SK-N-SH treated with all-trans-retinoic acid at 6 μM for 48 hours (cell line): ENCODE measurements at regions not wholly inside any gene's neighbourhood (a gene's known extent, or its start where the extent isn't known, plus 50 kb on each side); places are given as distances from the start of the nearest gene placed in this dataset.

Source experiments
- ATAC-seq: fragments of 200-7000 bp; cut with Tn5 transposase; 3 replicates; pipeline ENCODE4 v1.9.1; 2020; ENCODE audit warnings: mild to moderate bottlenecking, moderate library complexity
- ARNTL ChIP-seq: fragments of 450-650 bp; formaldehyde crosslinking; IDR thresholded peaks from 2 replicates; pipeline ENCODE4 v1.5.0; 2020; ENCODE audit warnings: low read depth, mild to moderate bottlenecking, moderate library complexity, borderline replicate concordance
- BACH2 ChIP-seq: fragments of 250-450 bp; sonication (Bioruptor Pico); IDR thresholded peaks from 2 replicates; pipeline ENCODE4 v1.9.0; 2021; ENCODE audit warnings: mild to moderate bottlenecking, borderline replicate concordance
- CREB5 ChIP-seq: fragments of 250-450 bp; sonication (Bioruptor Pico); IDR thresholded peaks from 2 replicates; pipeline ENCODE4 v1.5.1; 2020; ENCODE audit warnings: low read depth, mild to moderate bottlenecking, moderate library complexity
- CSDC2 ChIP-seq: fragments of 250-450 bp; sonication (Bioruptor Pico); IDR thresholded peaks from 2 replicates; pipeline ENCODE4 v1.5.0; 2020; ENCODE audit warnings: mild to moderate bottlenecking, moderate library complexity
- CSRNP3 ChIP-seq: fragments of 250-450 bp; sonication (Bioruptor Pico); IDR thresholded peaks from 2 replicates; pipeline ENCODE4 v1.5.1; 2021; ENCODE audit warnings: mild to moderate bottlenecking, moderate library complexity
- ESRRG ChIP-seq: fragments of 250-450 bp; sonication (Bioruptor Pico); IDR thresholded peaks from 2 replicates; pipeline ENCODE4 v1.6.1; 2021; ENCODE audit warnings: mild to moderate bottlenecking
- GLIS3 ChIP-seq: fragments of 250-450 bp; sonication (Bioruptor Pico); IDR thresholded peaks from 2 replicates; pipeline ENCODE4 v1.5.0; 2020; ENCODE audit warnings: mild to moderate bottlenecking, moderate library complexity
- ISL1 ChIP-seq: fragments of 250-450 bp; sonication (Bioruptor Pico); IDR thresholded peaks from 2 replicates; pipeline ENCODE4 v2.1.2; 2022; ENCODE audit warnings: mild to moderate bottlenecking, moderate library complexity
- OSR1 ChIP-seq: fragments of 250-450 bp; sonication (Bioruptor Pico); IDR thresholded peaks from 2 replicates; pipeline ENCODE4 v1.8.0; 2022; ENCODE audit warnings: moderate library complexity, mild to moderate bottlenecking, inconsistent platforms
- PATZ1 ChIP-seq: fragments of 250-450 bp; sonication (Bioruptor Pico); IDR thresholded peaks from 2 replicates; pipeline ENCODE4 v1.8.0; 2020; ENCODE audit warnings: mild to moderate bottlenecking, moderate library complexity, borderline replicate concordance
- POU6F1 ChIP-seq: fragments of 250-450 bp; sonication (Bioruptor Pico); IDR thresholded peaks from 2 replicates; pipeline ENCODE4 v1.8.0; 2021; ENCODE audit warnings: low read depth, mild to moderate bottlenecking, moderate library complexity, borderline replicate concordance
- PPARA ChIP-seq: fragments of 250-450 bp; sonication (Bioruptor Pico); IDR thresholded peaks from 2 replicates; pipeline ENCODE4 v1.5.0; 2020; ENCODE audit warnings: mild to moderate bottlenecking, borderline replicate concordance
- RARB ChIP-seq: fragments of 250-450 bp; sonication (Bioruptor Pico); IDR thresholded peaks from 2 replicates; pipeline ENCODE4 v1.8.0; 2021; ENCODE audit warnings: mild to moderate bottlenecking, moderate library complexity
- SNAI2 ChIP-seq: fragments of 250-450 bp; sonication (Bioruptor Pico); IDR thresholded peaks from 2 replicates; pipeline ENCODE4 v1.5.0; 2020; ENCODE audit warnings: mild to moderate bottlenecking, moderate library complexity
- TCF4 ChIP-seq: fragments of 250-450 bp; sonication (Bioruptor Pico); IDR thresholded peaks from 2 replicates; pipeline ENCODE4 v1.8.0; 2021; ENCODE audit warnings: mild to moderate bottlenecking, moderate library complexity, borderline replicate concordance
- TOX ChIP-seq: fragments of 250-450 bp; sonication (Bioruptor Pico); IDR thresholded peaks from 2 replicates; pipeline ENCODE4 v1.8.0; 2021; ENCODE audit warnings: mild to moderate bottlenecking, moderate library complexity, borderline replicate concordance
- TSHZ2 ChIP-seq: fragments of 250-450 bp; sonication (Bioruptor Pico); IDR thresholded peaks from 2 replicates; pipeline ENCODE4 v1.5.0; 2020; ENCODE audit warnings: mild to moderate bottlenecking, moderate library complexity
- ZC3H10 ChIP-seq: fragments of 250-450 bp; sonication (Bioruptor Pico); IDR thresholded peaks from 2 replicates; pipeline ENCODE4 v1.5.1; 2021; ENCODE audit warnings: mild to moderate bottlenecking, moderate library complexity
- ZFP3 ChIP-seq: fragments of 250-450 bp; sonication (Bioruptor Pico); IDR thresholded peaks from 2 replicates; pipeline ENCODE4 v1.5.0; 2020; ENCODE audit warnings: mild to moderate bottlenecking, moderate library complexity
- ZFP30 ChIP-seq: fragments of 450-650 bp; formaldehyde crosslinking; IDR thresholded peaks from 2 replicates; pipeline ENCODE4 v1.5.0; 2022; ENCODE audit warnings: mild to moderate bottlenecking, moderate library complexity
- ZNF565 ChIP-seq: fragments of 450-650 bp; formaldehyde crosslinking; conservative IDR thresholded peaks from 2 replicates; pipeline ENCODE4 v1.5.0; 2020; ENCODE audit warnings: low read depth, mild to moderate bottlenecking, moderate library complexity
- ZNF70 ChIP-seq: fragments of 450-650 bp; formaldehyde crosslinking; IDR thresholded peaks from 2 replicates; pipeline ENCODE4 v1.5.0; 2020; ENCODE audit warnings: mild to moderate bottlenecking, moderate library complexity
- ZNF8 ChIP-seq: fragments of 450-650 bp; formaldehyde crosslinking; IDR thresholded peaks from 2 replicates; pipeline ENCODE4 v1.5.0; 2020; ENCODE audit warnings: mild to moderate bottlenecking, moderate library complexity

- no peak for ATAC-seq
- TF ChIP-seq CSRNP3 (CRISPR knock-in tag) (no peak), ESRRG (CRISPR knock-in tag) (no peak), POU6F1 (CRISPR knock-in tag) (no peak), RARB (CRISPR knock-in tag) (no peak), TCF4 (CRISPR knock-in tag) (no peak), ZFP30 (CRISPR knock-in tag) (no peak), ZC3H10 (CRISPR knock-in tag) (no peak), CREB5 (CRISPR knock-in tag) (no peak), ZNF70 (no peak), ZFP3 (CRISPR knock-in tag) (no peak), PATZ1 (CRISPR knock-in tag) (no peak), ZNF8 (CRISPR knock-in tag) (no peak), OSR1 (no peak), ZNF565 (no peak), TSHZ2 (CRISPR knock-in tag) (no peak), ISL1 (CRISPR knock-in tag) (no peak), CSDC2 (CRISPR knock-in tag) (no peak), PPARA (CRISPR knock-in tag) (no peak), GLIS3 (no peak), SNAI2 (CRISPR knock-in tag) (no peak)
- TF ChIP-seq, all 23 proteins: peak for 0
Measured at GRCh38 chr4:162239992-162240769, 76.4 kb upstream of the FSTL5 start.

- TF ChIP-seq SNAI2 (CRISPR knock-in tag) (no peak), ZNF565 (no peak), ESRRG (CRISPR knock-in tag) (no peak), ARNTL (CRISPR knock-in tag) (no peak), BACH2 (CRISPR knock-in tag) (no peak), ZFP30 (CRISPR knock-in tag) (no peak), TOX (no peak), TSHZ2 (CRISPR knock-in tag) (no peak), PPARA (CRISPR knock-in tag) (no peak), OSR1 (no peak), POU6F1 (CRISPR knock-in tag) (no peak), CREB5 (CRISPR knock-in tag) (no peak), GLIS3 (no peak), ZC3H10 (CRISPR knock-in tag) (no peak), CSDC2 (CRISPR knock-in tag) (no peak), RARB (CRISPR knock-in tag) (no peak)
- no peak for ATAC-seq
Measured at GRCh38 chr4:162237676-162238075, 73.9 kb upstream of the FSTL5 start.
